HG03196 (cell line): ENCODE measurements at regions not wholly inside any gene's neighbourhood (a gene's known extent, or its start where the extent isn't known, plus 50 kb on each side); places are given as distances from the start of the nearest gene placed in this dataset.
"Not testable (repeated sequence)": the region's sequence is repeated elsewhere in the genome, so short reads cannot be mapped to it uniquely, and the experiment has no call there.

Source experiments
- ATAC-seq: cut with Tn5 transposase; IDR thresholded peaks from one replicate; pipeline ENCODE4 v1.9.1; 2021; ENCODE audit not compliant: unreplicated experiment

DNA sequence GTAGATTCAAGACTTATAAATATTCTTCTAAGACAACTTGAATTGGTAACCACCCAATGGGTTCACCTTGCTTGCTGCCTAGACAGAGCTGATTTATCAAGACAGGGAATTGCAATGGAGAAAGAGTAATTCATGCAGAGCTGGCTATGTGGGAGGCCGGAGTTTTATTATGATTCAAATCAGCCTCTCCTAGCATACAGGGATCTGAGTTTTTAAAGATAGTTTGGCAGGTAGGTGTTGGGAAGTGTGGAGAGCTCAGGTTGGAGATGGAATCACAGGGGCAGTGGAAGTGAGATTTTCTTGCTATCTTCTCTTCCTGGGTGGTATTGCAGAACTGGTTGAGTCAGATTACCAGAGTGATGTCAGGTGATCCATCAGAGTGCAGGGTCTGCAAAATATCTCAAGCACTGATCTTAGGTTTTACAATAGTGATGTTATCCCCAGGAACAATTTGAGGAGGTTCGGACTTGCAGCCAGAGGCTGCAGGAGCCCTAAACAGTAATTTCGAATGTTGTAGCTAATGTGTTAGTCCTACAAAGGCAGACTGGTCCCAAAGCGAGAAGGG lies 1448.6 kb upstream of the RAG2 start:
- no peak for ATAC-seq

DNA sequence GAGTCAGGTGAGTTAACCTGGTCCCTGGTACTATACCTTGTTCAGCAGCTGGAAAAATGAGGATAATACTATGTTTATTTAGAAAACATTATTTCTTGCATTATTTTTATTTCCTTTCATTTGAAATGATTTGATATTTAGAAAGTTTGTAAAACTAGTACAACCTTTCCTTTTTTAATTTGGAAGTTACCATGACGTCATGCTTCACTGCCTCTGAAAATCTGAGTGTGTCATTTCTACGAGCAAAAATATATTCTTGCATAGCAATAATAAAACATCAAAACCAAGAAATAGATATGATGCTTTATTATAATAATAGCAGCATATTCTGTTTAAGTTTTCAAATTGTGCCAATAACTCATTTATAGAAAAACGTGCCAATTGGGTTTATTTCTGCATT lies 1445.0 kb upstream of the RAG2 start:
- ATAC-seq, result no peak

DNA sequence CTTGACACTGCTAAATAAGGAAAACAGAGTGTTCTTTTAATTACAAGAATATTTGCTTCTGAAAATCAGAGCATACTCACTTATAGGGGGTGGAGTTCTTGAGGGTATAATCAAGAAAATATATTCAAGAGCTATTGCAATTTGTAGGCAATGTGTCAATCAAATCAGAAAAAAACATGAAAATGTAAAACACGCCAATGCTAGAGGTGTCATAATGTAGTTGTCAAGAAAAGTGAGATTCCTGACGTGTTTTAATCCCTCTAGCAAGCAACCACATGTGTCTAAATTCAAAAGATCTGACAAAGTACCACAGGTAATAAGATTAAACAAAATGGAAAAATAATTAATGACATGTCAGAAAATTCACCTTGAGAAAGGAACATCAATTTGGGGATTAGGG lies 1440.7 kb upstream of the RAG2 start:
- ATAC-seq, result no peak

DNA sequence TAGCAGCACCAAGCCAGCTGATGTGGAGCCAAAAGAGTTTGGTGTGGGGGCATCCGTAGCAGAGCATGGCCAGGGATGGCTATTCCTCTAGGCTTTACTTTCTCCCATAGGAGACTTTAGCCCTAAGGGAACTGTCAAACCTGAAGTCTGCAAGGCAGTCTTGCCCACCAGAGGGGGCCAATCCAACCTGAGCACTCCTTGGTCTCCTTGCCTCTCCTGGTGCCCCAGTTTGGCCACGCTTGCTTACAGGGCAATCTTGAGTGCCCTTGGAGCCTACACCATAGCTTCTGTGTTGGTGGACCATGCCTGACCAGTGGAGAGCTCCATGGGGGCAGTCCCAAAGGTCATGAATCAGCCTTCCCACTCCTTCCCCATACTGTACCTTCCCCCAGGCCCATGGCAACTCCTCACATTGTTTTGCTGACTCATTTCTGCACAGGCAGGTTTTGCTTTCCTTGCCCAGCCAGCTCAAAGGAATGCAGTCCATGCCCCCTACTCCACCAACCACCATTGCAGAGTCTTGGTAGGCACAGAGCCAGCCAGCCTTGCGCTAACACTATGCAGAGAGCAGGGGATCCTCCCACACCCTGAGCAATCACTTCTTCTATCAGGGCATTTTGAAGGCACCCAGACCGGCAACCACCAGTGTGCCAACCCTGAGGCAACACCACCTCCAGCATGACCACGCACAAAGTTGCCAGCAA lies 1421.2 kb upstream of the RAG2 start:
- no peak for ATAC-seq

DNA sequence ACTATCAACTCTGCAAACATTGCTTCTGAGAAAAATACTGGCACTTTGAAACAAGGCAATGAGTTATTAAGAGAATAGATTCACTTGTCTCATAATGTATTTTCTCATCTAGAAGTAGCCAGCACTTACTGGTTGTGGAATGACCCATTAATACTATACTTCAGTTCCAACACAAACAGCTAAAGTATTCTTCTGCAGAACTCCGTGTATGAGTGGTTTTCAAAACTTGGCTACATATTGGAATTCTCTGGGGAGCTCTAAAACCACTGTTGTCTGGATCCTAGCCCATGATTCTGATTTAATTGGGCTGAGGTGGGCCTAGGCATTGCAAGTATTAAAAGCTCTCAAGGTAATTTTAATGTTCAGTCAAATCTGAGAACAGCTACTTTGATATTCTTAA lies 1416.4 kb upstream of the RAG2 start:
- ATAC-seq, result no peak

DNA sequence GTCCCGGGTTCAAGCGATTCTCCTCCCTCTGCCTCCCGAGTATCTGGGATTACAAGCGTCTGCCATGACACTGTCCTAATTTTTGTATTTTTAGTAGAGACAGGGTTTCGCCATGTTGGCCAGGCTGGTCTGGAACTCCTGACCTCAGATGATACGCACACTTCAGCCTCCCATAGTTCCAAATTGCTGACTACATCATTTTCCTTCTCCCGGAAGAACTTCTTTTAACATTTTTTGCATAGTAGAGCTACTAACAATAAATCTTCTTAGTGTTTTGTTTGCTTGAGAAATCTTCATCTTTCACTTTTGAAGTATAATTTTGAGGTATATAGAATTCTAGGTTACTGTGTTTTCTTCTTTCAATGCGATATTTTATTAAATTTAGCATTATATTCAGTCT lies 1415.1 kb upstream of the RAG2 start:
- ATAC-seq, result no peak

DNA sequence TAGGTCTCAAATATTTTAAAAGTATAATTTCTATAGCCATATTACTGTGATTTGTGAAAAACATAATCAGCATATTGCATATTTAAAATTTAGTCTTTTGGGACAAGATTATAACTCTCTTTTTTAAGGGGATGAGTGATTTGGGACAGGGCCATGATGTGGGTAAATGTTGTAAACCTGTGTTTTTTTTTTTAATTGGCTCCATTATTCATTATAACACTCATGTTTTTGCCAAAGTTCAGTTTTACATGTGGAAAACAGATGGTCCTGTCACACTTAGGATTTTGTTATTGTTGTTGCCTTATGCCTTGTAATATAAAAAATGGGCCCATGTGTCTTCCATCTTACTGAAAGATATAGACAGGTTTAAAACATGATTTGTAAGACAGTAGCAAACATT lies 1413.5 kb upstream of the RAG2 start:
- ATAC-seq, result no peak

DNA sequence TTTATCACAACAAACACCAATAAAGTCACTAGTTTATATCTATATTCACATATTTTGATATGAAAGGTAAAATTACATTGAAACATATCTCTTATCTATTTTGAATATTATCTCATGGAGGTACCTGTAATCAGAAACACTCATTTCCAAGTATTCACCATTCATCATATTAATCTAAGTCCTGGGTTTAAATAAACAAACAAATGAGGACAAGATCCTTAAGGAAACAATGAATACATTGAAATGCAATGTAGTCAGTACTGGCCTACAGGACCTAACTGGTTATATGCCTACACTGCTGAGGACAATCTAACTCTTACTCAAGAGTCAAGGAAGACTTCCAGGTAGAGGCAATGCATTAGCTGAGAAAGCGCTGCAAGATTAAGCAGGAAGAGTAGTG lies 1411.9 kb upstream of the RAG2 start:
- ATAC-seq, result no peak

DNA sequence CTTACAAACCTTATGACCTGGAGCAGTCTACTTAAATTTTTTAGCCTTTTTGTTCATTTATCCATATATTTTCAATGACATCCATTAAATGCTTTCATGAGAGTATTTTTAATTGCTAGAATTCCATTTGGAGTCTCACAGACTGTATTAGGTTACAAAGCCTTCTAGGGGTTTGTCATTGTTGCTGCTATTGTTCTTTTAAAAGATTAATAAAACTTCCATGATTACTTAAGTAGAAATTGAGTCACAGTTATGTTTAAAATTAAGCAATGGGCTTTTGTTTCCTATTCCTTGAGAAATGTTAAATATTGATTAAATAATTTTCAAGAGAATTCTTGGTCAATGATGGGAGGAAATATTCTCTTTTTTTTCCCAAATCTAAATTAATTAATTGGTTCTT lies 1408.4 kb upstream of the RAG2 start:
- ATAC-seq, result no peak

DNA sequence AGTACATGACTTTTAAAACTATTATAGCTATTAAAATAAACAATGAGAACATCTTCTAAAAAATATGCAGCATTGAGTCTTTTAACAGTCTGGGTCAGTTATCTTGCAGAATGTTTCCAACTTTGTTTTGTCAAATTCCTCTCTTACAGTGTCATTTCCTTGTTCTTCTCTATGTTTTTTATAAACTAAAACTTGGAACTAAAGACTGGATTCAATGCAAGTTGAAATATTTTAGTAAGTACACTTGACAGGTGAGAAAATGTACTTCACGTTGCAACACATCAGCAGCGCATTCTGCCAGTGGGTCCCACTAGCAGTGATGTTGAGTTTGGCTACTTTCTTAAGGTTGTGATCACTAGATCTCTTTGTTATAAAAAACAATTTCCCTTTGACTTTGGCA lies 1407.6 kb upstream of the RAG2 start:
- ATAC-seq, result no peak

DNA sequence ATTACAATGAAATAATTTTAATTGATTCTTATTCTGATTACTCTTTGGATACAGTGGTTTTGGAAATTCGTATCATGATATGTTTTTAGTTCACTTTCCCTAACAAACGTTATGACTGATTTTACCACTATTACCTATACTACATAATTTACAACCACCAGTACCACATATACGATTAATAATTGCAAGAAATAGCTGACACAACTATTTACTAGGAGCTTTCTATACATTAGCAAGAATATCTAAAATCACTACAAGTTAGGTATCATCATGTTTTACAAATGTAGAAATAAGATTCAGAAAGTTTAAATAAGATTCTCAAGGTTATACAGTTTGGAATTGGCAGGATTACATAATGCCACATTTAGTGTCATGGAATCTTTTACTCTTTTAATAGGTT lies 1401.1 kb upstream of the RAG2 start:
- ATAC-seq, result no peak

DNA sequence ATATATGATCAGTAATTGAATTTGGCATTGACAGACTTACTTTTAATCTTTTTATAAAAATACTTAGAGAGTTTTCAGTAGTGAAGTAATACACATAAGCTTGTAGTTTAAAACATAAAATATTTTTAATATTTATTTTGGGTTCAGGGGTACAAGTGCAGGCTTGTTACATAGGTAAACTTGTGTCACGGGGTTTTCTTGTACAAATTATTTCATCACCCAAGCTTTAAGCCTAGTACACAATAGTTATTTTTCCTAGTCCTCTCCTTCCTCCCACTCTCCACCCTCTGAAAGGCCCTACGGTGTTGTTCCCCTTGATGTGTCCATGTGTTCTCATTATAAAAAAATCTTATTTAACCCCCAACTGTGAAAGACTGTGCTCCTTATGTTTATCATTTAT lies 1397.8 kb upstream of the RAG2 start:
- ATAC-seq, result no peak

DNA sequence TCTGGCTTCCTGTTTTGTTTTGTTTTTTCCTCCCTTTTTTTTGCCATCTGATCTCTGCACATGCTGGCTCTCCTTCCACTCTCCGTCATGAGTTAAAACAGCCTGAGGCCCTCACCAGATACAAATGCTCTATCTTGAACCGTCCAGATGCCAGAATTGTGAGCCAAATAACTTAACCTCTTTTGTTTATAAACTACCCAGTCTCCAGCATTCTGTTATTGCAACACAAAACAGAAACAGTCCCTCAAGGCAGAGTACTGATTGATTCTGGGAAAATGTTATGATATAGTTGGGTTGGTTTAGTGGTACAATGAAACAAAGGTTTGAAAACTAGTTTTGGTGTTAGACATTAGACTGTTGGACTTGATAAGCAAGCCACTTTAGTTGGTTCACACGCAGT lies 1390.0 kb upstream of the RAG2 start:
- no peak for ATAC-seq

DNA sequence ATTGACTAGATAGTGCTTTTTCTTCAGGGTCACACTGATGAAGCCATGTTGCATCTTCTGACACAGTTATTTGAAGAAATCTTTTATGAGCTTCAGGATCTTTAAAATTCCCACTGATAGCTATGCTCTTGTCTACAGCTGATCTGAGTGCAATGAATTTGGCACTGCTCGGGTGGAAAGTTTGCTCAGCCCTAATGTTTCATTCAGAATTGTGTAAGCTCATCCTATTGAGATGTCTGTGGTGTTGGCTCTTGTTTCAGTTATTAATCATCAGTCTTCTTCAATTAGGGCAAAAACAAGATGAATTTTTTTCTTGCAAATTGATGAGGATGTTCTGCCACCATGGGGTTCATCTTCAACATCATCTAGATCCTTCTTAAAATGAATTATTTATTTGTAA lies 1387.0 kb upstream of the RAG2 start:
- no peak for ATAC-seq

DNA sequence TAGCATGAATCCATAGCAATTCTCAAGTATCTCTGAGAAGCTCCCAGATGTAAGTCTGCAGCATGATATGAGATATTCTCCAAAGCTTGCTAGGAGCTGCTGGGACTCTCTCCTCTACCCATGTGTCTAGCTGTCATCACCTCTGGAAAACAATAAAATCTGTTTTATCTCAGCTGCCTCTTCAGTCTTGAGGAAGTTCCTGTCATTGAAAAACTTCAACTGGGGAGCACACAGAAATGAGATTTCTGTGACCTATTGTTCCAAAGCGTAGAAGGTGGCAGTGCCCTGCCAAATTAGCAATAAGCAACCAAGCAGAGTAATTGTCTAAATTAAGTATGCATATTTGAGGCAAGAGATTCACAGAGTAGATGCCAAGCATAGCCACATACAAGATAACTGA lies 1380.6 kb upstream of the RAG2 start:
- no peak for ATAC-seq

DNA sequence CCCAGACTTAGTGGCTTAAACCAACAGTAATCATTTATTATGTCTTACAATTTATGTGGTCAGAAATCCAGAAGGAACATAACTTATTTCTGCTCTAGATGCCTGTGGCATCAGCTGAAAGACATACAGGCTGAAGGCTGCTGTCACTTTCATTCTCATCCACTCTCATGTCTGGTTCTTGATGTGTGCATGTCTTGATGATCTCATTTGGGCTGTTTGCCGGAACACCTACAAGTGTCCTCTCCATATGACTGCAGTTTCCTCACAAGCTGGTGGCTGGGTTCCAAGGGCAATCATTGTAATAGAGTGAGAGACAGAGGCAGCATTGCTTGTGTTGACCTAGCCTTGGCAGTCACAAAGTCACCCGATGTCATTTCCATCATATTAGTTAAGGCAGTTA lies 1375.9 kb upstream of the RAG2 start:
- no peak for ATAC-seq

DNA sequence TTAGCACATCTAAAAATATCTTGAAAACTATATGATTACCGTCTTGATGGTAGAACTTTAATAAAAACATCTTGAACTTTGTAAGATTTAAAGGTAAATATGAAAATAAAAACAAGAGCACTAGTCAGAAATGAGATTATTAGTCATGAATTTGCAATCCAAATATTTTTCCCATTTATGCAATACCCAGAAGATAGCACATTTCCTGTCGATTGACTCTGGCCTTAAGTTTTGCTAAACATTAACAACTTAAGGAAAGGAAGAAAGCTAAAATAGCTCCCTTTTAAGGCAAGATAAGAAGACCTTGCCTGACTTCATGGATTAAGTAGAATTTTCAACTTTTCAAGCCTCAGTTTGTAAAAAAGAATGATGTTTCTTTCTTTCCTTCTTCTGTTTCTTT lies 1374.7 kb upstream of the RAG2 start:
- no peak for ATAC-seq

DNA sequence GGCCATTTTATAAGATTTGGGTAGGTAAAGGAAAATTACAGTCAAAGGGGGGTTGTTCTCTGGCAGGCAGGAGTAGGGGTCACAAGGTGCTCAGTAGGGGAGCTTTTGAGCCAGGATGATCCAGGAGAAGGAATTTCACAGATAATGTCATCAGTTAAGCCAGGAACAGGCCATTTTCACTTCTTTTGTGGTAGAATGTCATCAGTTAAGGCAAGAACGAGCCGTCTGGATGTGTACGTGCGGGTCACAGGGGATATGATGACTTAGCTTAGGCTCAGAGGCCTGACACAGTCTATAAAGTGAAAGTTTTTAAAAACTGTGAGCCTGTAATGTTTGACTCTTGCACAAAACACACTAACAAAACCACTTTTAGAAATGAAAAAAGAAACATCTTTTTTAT lies 1371.3 kb upstream of the RAG2 start:
- not testable (repeated sequence) for ATAC-seq

DNA sequence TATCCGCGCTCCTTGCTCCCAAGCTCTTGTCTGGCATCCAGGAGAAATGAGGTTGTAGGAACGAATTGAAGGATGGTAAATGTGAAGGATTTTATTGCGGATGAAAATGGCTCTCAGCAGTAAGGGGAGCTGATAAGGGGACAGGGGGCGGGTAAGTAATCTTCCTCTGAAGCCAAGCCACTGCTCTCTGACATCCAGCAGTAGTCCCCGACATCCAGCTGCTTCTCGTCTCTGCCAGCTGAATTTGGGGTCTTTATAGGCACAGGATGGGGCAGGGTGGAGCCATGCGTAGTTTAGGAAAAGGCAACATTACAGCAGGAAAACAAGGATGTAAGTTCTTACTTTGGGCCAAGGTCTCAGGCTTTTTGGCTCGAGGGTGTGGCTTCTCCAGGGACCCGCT lies 1370.1 kb upstream of the RAG2 start:
- no peak for ATAC-seq

DNA sequence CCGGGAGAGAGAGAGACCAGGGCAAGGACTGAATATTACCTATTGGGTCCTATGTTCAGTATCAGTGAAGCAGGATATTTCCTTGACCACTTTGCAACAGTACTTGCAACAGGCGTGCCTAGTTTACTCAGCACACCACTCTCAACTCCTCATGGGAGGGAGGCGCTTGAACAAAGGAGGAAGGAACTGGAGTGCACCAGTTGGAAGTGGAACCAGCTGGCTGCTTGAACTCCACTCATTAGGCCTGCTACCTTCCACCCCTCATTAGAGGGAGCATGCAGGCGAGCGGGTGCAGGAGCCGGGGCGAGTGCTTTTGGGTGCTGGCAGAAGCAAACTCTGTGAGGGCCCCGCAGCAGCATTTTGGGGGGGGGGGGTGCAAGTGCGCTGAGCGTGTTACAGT lies 1369.6 kb upstream of the RAG2 start:
- no peak for ATAC-seq

DNA sequence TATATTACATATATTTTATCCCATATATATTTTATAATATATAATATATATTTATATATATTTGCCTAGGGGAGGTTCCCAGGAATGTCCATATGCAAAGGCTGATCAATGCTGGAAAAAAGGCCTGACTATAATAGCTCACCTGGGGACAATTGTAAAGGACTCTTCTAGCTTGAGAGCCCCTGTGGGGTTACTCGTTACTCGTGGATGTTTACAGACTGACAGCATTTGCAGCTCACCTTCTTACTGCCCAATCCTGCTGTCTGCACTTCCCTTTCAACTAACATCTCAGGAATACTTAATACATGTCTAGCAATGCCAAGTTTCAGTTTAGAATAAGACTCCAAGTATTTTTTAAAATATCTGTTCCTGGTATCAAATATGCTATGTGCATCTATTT lies 1365.4 kb upstream of the RAG2 start:
- no peak for ATAC-seq

DNA sequence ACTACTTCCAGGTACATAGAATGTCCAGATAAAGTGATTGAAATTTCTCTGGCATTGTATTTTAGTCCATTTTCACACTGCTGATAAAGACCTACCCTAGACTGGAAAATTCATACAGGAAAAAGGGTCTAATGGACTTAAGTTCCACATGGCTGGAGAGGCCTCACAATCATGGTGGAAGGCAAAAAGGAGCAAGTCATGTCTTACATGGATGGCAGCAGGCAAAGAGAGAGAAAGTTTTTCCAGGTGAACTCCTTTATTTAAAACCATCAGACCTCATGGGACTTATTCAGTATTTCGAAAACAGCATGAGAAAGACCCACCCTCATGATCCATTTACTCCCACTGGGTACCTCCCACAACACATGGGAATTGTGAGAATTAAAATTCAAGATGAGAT lies 1359.7 kb upstream of the RAG2 start:
- no peak for ATAC-seq

DNA sequence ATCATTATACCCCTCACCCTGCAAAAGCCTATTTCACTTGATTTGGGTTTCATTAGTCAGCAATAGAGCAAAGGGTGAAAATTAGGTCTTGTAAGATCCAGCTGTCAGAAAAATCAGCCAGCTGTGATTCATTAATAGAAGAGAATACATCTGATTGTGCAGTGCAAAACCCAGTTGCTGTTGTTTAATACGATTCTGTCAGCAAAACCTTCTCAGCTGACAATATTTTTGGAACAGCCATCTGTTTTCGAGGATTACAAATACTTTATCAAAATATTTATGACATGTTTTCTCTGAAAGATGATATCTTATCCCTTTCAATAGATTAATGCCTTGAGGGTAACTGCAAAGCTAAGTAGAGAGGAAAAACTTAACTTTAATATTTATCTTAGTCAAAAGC lies 1354.0 kb upstream of the RAG2 start:
- ATAC-seq, result no peak
